IMR-90 (cell line): ENCODE measurements at regions not wholly inside any gene's neighbourhood (a gene's known extent, or its start where the extent isn't known, plus 50 kb on each side); places are given as distances from the start of the nearest gene placed in this dataset.

ENCODE experiments used
- ATAC-seq: fragments of 200-7000 bp; cut with Tn5 transposase; 2 replicates; pipeline ENCODE4 v1.9.1; 2020; ENCODE audit warnings: low read depth, mild to moderate bottlenecking, moderate library complexity
- BruUV-seq: library from RNA; stranded (reverse); fragments of 400-500 nt; replicated peaks from 2 replicates; lab custom pipeline; 2021; lab: Mats Ljungman, UMichigan
- CTCF ChIA-PET: fragments of 300-600 bp; formaldehyde crosslinking; extraction: SDS; loops from one replicate; lab custom pipeline; 2021; ENCODE audit warnings: antibody characterized with exemption; lab: Yijun Ruan, JAX
- POLR2A ChIA-PET: fragments of 300-600 bp; sonication (Branson Sonifier 250); formaldehyde crosslinking; loops from one replicate; lab custom pipeline; 2022; ENCODE audit warnings: antibody characterized with exemption; ENCODE audit not compliant: unreplicated experiment; lab: Charles Lee
- DNase-seq: peaks from one replicate; pipeline ENCODE4 v3.0.0; 2013
- H2AFZ ChIP-seq: replicated peaks from 2 replicates; pipeline ENCODE3; 2013; ENCODE audit warnings: low read length, mild to moderate bottlenecking; ENCODE audit not compliant: poor library complexity
- H2AK5ac ChIP-seq: 2 replicates; pipeline ENCODE4 v1.6.1; 2013; ENCODE audit warnings: low read depth, low read length, inconsistent platforms
- H2AK9ac ChIP-seq: replicated peaks from 2 replicates; pipeline ENCODE3; 2013; ENCODE audit warnings: mild to moderate bottlenecking, low read depth, low read length, moderate library complexity; ENCODE audit not compliant: poor library complexity
- H2BK120ac ChIP-seq: 2 replicates; pipeline ENCODE4 v1.6.1; 2013; ENCODE audit warnings: low read depth, low read length, inconsistent platforms
- H2BK15ac ChIP-seq: 3 replicates; pipeline ENCODE4 v1.6.1; 2013; ENCODE audit warnings: low read depth, low read length, inconsistent platforms
- H2BK20ac ChIP-seq: 2 replicates; pipeline ENCODE4 v1.6.1; 2013; ENCODE audit warnings: low read depth, mild to moderate bottlenecking, inconsistent platforms, low read length, moderate library complexity
- H2BK5ac ChIP-seq: 2 replicates; pipeline ENCODE4 v1.6.1; 2013; ENCODE audit warnings: mild to moderate bottlenecking, low read depth, low read length, inconsistent platforms; ENCODE audit not compliant: poor library complexity, severe bottlenecking
- H3K14ac ChIP-seq: replicated peaks from 2 replicates; pipeline ENCODE4 v1.6.1; 2013; ENCODE audit warnings: low read depth, low read length, inconsistent platforms
- H3K18ac ChIP-seq: 2 replicates; pipeline ENCODE4 v1.6.1; 2013; ENCODE audit warnings: low read depth, low read length, control low read depth
- H3K23ac ChIP-seq: 2 replicates; pipeline ENCODE4 v1.6.1; 2013; ENCODE audit warnings: low read depth, low read length, inconsistent platforms
- H3K27ac ChIP-seq: 2 replicates; pipeline ENCODE4 v1.5.1; 2013; ENCODE audit warnings: mild to moderate bottlenecking, control low read depth, low read length; ENCODE audit not compliant: insufficient read depth
- H3K27me3 ChIP-seq: 2 replicates; pipeline ENCODE4 v1.6.1; 2013; ENCODE audit warnings: low read length; ENCODE audit not compliant: control insufficient read depth, insufficient read depth
- H3K36me3 ChIP-seq: 2 replicates; pipeline ENCODE4 v1.6.1; 2013; ENCODE audit warnings: low read length, mixed read lengths; ENCODE audit not compliant: control insufficient read depth, insufficient read depth
- H3K4ac ChIP-seq: 2 replicates; pipeline ENCODE4 v1.6.1; 2013; ENCODE audit warnings: low read depth, low read length, inconsistent platforms
- H3K4me1 ChIP-seq: 2 replicates; pipeline ENCODE4 v1.6.1; 2013; ENCODE audit warnings: low read length, mixed read lengths; ENCODE audit not compliant: control insufficient read depth, insufficient read depth
- H3K4me2 ChIP-seq: 2 replicates; pipeline ENCODE4 v1.6.1; 2013; ENCODE audit warnings: low read depth, mild to moderate bottlenecking, control low read depth, low read length, moderate library complexity
- H3K4me3 ChIP-seq: 2 replicates; pipeline ENCODE4 v1.5.1; 2013; ENCODE audit warnings: low read depth, mild to moderate bottlenecking, control low read depth, low read length, moderate library complexity; ENCODE audit not compliant: insufficient read depth
- H3K56ac ChIP-seq: 2 replicates; pipeline ENCODE4 v1.6.1; 2013; ENCODE audit warnings: low read length, inconsistent platforms; ENCODE audit not compliant: insufficient read depth; ENCODE audit errors: extremely low read depth
- H3K79me1 ChIP-seq, 2 experiments: 2 replicates each; pipeline ENCODE4 v1.6.1; 2013; ENCODE audit warnings: low read length in 2 of 2, inconsistent platforms in 1 of 2, low read depth in 1 of 2
- H3K9ac ChIP-seq: 2 replicates; pipeline ENCODE4 v1.6.1; 2013; ENCODE audit warnings: low read depth, low read length, control low read depth
- H3K9me1 ChIP-seq: 2 replicates; pipeline ENCODE4 v1.6.1; 2013; ENCODE audit warnings: low read length, inconsistent platforms; ENCODE audit not compliant: insufficient read depth
- H3K9me3 ChIP-seq: 2 replicates; pipeline ENCODE4 v1.6.1; 2013; ENCODE audit warnings: low read length; ENCODE audit not compliant: control insufficient read depth, insufficient read depth
- H4K20me1 ChIP-seq: 2 replicates; pipeline ENCODE4 v1.6.1; 2013; ENCODE audit warnings: low read length, inconsistent platforms; ENCODE audit not compliant: insufficient read depth
- H4K5ac ChIP-seq: 2 replicates; pipeline ENCODE4 v1.6.1; 2013; ENCODE audit warnings: mild to moderate bottlenecking, low read depth, low read length, control low read depth
- H4K8ac ChIP-seq, 2 experiments: 2 replicates each; pipeline ENCODE4 v1.6.1; 2013; ENCODE audit warnings: low read depth in 2 of 2, low read length in 2 of 2, control low read depth in 1 of 2, inconsistent platforms in 1 of 2
- H4K91ac ChIP-seq: 2 replicates; pipeline ENCODE4 v1.6.1; 2013; ENCODE audit warnings: low read depth, low read length, inconsistent platforms; ENCODE audit not compliant: insufficient read depth
- CEBPB ChIP-seq: IDR thresholded peaks from 2 replicates; pipeline ENCODE4 v1.6.1; 2012; ENCODE audit warnings: low read depth, low read length, improper control_type of control experiment
- FOS ChIP-seq: fragments of 150-350 bp; IDR thresholded peaks from 2 replicates; pipeline ENCODE4 v1.6.1; 2016; ENCODE audit warnings: low read depth, low read length
- MAZ ChIP-seq: IDR thresholded peaks from 2 replicates; pipeline ENCODE4 v1.6.1; 2012; ENCODE audit warnings: low read depth, mild to moderate bottlenecking, low read length, improper control_type of control experiment, moderate library complexity, borderline replicate concordance
- RAD21 ChIP-seq: IDR thresholded peaks from 2 replicates; pipeline ENCODE4 v1.6.1; 2012; ENCODE audit warnings: low read length, improper control_type of control experiment
- WGBS, 2 experiments: methylation state at CpG; one replicate each; pipeline versions ENCODE4 v1.1.5 to v1.1.7; 2013; ENCODE audit warnings: missing lambda C conversion rate in 2 of 2; ENCODE audit not compliant: insufficient read length in 1 of 2; ENCODE audit errors: extremely low coverage in 2 of 2; 5-methylcytosine and 5-hydroxymethylcytosine counted together
- dilution Hi-C: fragments of 300-500 bp; cut with HindIII; formaldehyde crosslinking; loops from one replicate; pipeline ENCODE4 v1.14.3; 2018; ENCODE audit warnings: low sequenced_read_pairs; ENCODE audit not compliant: unreplicated experiment
- in situ Hi-C: fragments of 300-500 bp; cut with MboI; formaldehyde crosslinking; loops from 3 replicates; pipeline ENCODE4 v1.14.3; 2019; ENCODE audit warnings: low sequenced_read_pairs, inconsistent platforms, mixed read lengths
- intact Hi-C: fragments of 100-400 bp; cut with micrococcal nuclease; formaldehyde crosslinking; loops from 2 replicates; pipeline ENCODE4 v1.10.0; 2022
- TF ChIP-seq, protein P1 (sequence below): fragments of 150-350 bp; IDR thresholded peaks from 2 replicates; pipeline ENCODE4 v1.6.1; 2017; ENCODE audit warnings: mild to moderate bottlenecking, antibody characterized with exemption, low read length, low read depth

DNA sequence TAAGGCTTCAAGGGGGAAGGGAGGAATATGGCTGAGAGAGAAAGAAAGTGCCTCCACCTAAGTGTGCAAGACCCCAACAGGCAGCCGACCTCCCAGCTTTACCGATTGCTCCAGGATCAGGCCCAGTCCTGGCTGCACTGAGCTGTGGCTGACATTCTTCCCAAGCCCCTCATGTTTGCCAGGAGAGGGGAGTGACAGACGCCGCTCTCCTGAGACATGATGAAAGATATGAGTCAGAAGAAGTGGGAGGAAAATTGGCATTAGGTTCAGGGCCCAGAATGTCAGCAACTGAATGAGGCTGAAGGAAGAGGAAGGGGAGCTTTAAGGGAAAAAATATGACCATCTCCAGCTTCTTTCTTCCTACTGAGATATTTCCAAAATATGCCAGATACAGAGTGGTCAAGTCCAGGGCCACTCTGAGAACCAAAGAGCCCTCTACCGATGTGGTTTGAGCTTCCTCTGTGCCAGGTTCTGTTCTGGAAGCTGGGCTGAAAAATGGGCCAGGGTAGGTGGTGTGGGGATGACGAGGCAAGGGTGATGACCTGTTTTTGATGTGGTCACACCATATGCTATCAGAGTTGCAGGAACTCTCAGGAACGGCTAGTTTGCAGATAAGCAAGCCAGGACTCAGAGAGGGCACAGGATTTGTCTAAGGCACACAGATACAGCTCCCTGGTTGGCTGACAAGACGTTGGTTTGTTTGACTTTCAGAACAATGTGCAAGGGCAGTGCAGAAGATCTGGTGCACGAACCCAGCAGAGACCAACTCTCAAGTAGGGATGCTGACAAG is 176.7 kb downstream of the SOX9 start:
- Histone ChIP-seq H3K36me3 (no peaks in the 10 kb centered on the region), H2AK9ac (peak overlapping the region; percentile 71), H3K14ac (peak overlapping the region; percentile 38), H3K4me1 (peaks cover 16% of the 10 kb centered on the region), H3K23ac (peak overlapping the region; percentile 18; the same call in 1 of the 2 replicates), H2BK120ac (peak overlapping the region; percentile 23; the same call in 1 of the 2 replicates), H3K9me3 (no peaks in the 10 kb centered on the region), H3K18ac (0 out of 2 replicates have a peak overlapping the region, but pooled peaks have one; percentile 3), H4K5ac (no peak overlapping the region), H2AK5ac (peak overlapping the region; percentile 77), H4K91ac (0 out of 2 replicates have a peak overlapping the region, but pooled peaks have one; percentile 53), H4K20me1 (no peaks in the 10 kb centered on the region), H2BK5ac (no peak overlapping the region), H3K27ac (no peak overlapping the region), H3K27me3 (peaks cover under 1% of the 10 kb centered on the region), H2BK15ac (peak overlapping the region; percentile 36; the same call in 2 of the 3 replicates), H3K79me1 (no peaks in the 10 kb centered on the region), H3K4me2 (peak overlapping the region; percentile 37; the same call in 1 of the 2 replicates), H4K8ac (peak overlapping the region in 1 of 2 experiments; percentile 27; a peak in 1 of 4 replicates), H2BK20ac (peak overlapping the region; percentile 5; the same call in 1 of the 2 replicates), H3K56ac (no peak overlapping the region), H3K9me1 (peaks cover 12% of the 10 kb centered on the region), H3K9ac (no peak overlapping the region), H3K4ac (peak overlapping the region; percentile 26), H2AFZ (peak overlapping the region; percentile 73), H3K4me3 (no peak overlapping the region)
- BruUV-seq = no TSS peak
- TF ChIP-seq, protein P1, sequence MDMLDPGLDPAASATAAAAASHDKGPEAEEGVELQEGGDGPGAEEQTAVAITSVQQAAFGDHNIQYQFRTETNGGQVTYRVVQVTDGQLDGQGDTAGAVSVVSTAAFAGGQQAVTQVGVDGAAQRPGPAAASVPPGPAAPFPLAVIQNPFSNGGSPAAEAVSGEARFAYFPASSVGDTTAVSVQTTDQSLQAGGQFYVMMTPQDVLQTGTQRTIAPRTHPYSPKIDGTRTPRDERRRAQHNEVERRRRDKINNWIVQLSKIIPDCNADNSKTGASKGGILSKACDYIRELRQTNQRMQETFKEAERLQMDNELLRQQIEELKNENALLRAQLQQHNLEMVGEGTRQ = no peak
- TF ChIP-seq CEBPB (peak; percentile 51), FOS (0 out of 2 replicates have a peak, but pooled peaks have one; percentile 17), RAD21 (no peak), MAZ (no peak)
- dilution Hi-C loops (no loop called here), intact Hi-C loops (no loop called here), in situ Hi-C loops (no loop called here)
- CTCF ChIA-PET = interaction anchor here (0.5 to 1.6 kb wide), 3 partner anchors 9 to 168 kb away, joined by 3 to 5 read pairs (median 3); no protein-coding TSS in a partner anchor
- peak; percentile 69 for DNase-seq
- peak; percentile 45 for ATAC-seq
- WGBS, 2 experiments = 24% methylated on average over 2 of the region's 9 CpGs; no CpG with 5 or more reads in 1 of the 2 experiments
- POLR2A ChIA-PET = no interaction called here
